ENCODE measurements at regions not wholly inside any gene's neighbourhood (a gene's known extent, or its start where the extent isn't known, plus 50 kb on each side); places are given as distances from the start of the nearest gene placed in this dataset.

DNA sequence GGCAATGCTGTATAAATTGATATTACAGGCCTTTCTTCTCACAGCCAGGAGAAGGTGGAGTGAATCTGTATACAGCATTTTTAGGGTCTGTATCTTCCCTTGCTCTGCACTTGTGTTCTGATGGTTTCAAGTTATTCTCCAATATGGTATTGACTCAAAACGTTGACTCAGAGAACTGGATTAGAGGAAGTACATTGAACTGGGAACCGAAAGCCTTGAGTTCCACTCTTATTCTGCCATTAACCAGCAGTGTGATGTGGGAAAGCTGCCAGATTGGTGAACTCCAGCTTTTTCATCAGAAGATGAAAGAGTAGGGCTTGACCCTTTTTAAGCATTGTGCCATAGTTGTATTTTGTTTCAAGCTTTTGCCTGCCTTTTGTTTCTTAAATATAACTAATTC is 167.7 kb downstream of the SPRY2 start:
- no peak overlapping the region for H3K27ac Mint-ChIP-seq
- ATAC-seq: no peak

More for the DNA sequence above, 167.7 kb downstream of the SPRY2 start:
- Histone ChIP-seq H3K4me2 (no peak overlapping the region), H4K20me1 (replicated peaks; ENCODE audit: insufficient read depth) (no peaks in the 10 kb centered on the region), H3K79me2 (replicated peaks; ENCODE audit: insufficient read depth) (no peaks in the 10 kb centered on the region), H3K9me2 (ENCODE audit: insufficient read depth) (peaks cover 14% of the 10 kb centered on the region), H3K4me1 (ENCODE audit: insufficient read depth) (no peaks in the 10 kb centered on the region), H3K4me3 (no peak overlapping the region), H3K27me3 (ENCODE audit: insufficient read depth) (no peaks in the 10 kb centered on the region), H3K27ac (ENCODE audit: low read depth) (no peak overlapping the region), H3F3A (replicated peaks; ENCODE audit: low read depth) (no peaks in the 10 kb centered on the region), H2AFZ (no peak overlapping the region; the same call in 1 of the 2 replicates), H3K36me3 (ENCODE audit: insufficient read depth) (no peaks in the 10 kb centered on the region; the same call in 1 of the 2 replicates)
- no peak for DNase-seq (ENCODE audit: low spot score)
- TF ChIP-seq CREB1 (CRISPR knock-in tag; IDR thresholded peaks at IDR 0.05; ENCODE audit: low read depth): no peak
- no peak for TF ChIP-seq ZNF114 (CRISPR knock-in tag; IDR thresholded peaks at IDR 0.05)
- TF ChIP-seq, protein P1, sequence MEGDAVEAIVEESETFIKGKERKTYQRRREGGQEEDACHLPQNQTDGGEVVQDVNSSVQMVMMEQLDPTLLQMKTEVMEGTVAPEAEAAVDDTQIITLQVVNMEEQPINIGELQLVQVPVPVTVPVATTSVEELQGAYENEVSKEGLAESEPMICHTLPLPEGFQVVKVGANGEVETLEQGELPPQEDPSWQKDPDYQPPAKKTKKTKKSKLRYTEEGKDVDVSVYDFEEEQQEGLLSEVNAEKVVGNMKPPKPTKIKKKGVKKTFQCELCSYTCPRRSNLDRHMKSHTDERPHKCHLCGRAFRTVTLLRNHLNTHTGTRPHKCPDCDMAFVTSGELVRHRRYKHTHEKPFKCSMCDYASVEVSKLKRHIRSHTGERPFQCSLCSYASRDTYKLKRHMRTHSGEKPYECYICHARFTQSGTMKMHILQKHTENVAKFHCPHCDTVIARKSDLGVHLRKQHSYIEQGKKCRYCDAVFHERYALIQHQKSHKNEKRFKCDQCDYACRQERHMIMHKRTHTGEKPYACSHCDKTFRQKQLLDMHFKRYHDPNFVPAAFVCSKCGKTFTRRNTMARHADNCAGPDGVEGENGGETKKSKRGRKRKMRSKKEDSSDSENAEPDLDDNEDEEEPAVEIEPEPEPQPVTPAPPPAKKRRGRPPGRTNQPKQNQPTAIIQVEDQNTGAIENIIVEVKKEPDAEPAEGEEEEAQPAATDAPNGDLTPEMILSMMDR (conservative IDR thresholded peaks at IDR 0.05; ENCODE audit: low read depth in 2 of 2): no peak
- TF ChIP-seq STAT1 (IDR thresholded peaks at IDR 0.05; ENCODE audit: unreplicated experiment): no peak
- TF ChIP-seq JUNB (IDR thresholded peaks at IDR 0.05; ENCODE audit: unreplicated experiment): no peak
- no peak for TF ChIP-seq NANOG (IDR thresholded peaks at IDR 0.05; ENCODE audit: borderline replicate concordance)
- no peak for TF ChIP-seq POLR2AphosphoS5 (IDR thresholded peaks at IDR 0.05; ENCODE audit: low read depth)
- no peak for TF ChIP-seq ZNF331 (CRISPR knock-in tag; IDR thresholded peaks at IDR 0.05; ENCODE audit: low read depth)
- TF ChIP-seq, protein P2, sequence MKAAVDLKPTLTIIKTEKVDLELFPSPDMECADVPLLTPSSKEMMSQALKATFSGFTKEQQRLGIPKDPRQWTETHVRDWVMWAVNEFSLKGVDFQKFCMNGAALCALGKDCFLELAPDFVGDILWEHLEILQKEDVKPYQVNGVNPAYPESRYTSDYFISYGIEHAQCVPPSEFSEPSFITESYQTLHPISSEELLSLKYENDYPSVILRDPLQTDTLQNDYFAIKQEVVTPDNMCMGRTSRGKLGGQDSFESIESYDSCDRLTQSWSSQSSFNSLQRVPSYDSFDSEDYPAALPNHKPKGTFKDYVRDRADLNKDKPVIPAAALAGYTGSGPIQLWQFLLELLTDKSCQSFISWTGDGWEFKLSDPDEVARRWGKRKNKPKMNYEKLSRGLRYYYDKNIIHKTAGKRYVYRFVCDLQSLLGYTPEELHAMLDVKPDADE (IDR thresholded peaks at IDR 0.05): no peak
- TF ChIP-seq, protein P3, sequence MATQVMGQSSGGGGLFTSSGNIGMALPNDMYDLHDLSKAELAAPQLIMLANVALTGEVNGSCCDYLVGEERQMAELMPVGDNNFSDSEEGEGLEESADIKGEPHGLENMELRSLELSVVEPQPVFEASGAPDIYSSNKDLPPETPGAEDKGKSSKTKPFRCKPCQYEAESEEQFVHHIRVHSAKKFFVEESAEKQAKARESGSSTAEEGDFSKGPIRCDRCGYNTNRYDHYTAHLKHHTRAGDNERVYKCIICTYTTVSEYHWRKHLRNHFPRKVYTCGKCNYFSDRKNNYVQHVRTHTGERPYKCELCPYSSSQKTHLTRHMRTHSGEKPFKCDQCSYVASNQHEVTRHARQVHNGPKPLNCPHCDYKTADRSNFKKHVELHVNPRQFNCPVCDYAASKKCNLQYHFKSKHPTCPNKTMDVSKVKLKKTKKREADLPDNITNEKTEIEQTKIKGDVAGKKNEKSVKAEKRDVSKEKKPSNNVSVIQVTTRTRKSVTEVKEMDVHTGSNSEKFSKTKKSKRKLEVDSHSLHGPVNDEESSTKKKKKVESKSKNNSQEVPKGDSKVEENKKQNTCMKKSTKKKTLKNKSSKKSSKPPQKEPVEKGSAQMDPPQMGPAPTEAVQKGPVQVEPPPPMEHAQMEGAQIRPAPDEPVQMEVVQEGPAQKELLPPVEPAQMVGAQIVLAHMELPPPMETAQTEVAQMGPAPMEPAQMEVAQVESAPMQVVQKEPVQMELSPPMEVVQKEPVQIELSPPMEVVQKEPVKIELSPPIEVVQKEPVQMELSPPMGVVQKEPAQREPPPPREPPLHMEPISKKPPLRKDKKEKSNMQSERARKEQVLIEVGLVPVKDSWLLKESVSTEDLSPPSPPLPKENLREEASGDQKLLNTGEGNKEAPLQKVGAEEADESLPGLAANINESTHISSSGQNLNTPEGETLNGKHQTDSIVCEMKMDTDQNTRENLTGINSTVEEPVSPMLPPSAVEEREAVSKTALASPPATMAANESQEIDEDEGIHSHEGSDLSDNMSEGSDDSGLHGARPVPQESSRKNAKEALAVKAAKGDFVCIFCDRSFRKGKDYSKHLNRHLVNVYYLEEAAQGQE (IDR thresholded peaks at IDR 0.05; ENCODE audit: unreplicated experiment): no peak
- TF ChIP-seq, protein P4, sequence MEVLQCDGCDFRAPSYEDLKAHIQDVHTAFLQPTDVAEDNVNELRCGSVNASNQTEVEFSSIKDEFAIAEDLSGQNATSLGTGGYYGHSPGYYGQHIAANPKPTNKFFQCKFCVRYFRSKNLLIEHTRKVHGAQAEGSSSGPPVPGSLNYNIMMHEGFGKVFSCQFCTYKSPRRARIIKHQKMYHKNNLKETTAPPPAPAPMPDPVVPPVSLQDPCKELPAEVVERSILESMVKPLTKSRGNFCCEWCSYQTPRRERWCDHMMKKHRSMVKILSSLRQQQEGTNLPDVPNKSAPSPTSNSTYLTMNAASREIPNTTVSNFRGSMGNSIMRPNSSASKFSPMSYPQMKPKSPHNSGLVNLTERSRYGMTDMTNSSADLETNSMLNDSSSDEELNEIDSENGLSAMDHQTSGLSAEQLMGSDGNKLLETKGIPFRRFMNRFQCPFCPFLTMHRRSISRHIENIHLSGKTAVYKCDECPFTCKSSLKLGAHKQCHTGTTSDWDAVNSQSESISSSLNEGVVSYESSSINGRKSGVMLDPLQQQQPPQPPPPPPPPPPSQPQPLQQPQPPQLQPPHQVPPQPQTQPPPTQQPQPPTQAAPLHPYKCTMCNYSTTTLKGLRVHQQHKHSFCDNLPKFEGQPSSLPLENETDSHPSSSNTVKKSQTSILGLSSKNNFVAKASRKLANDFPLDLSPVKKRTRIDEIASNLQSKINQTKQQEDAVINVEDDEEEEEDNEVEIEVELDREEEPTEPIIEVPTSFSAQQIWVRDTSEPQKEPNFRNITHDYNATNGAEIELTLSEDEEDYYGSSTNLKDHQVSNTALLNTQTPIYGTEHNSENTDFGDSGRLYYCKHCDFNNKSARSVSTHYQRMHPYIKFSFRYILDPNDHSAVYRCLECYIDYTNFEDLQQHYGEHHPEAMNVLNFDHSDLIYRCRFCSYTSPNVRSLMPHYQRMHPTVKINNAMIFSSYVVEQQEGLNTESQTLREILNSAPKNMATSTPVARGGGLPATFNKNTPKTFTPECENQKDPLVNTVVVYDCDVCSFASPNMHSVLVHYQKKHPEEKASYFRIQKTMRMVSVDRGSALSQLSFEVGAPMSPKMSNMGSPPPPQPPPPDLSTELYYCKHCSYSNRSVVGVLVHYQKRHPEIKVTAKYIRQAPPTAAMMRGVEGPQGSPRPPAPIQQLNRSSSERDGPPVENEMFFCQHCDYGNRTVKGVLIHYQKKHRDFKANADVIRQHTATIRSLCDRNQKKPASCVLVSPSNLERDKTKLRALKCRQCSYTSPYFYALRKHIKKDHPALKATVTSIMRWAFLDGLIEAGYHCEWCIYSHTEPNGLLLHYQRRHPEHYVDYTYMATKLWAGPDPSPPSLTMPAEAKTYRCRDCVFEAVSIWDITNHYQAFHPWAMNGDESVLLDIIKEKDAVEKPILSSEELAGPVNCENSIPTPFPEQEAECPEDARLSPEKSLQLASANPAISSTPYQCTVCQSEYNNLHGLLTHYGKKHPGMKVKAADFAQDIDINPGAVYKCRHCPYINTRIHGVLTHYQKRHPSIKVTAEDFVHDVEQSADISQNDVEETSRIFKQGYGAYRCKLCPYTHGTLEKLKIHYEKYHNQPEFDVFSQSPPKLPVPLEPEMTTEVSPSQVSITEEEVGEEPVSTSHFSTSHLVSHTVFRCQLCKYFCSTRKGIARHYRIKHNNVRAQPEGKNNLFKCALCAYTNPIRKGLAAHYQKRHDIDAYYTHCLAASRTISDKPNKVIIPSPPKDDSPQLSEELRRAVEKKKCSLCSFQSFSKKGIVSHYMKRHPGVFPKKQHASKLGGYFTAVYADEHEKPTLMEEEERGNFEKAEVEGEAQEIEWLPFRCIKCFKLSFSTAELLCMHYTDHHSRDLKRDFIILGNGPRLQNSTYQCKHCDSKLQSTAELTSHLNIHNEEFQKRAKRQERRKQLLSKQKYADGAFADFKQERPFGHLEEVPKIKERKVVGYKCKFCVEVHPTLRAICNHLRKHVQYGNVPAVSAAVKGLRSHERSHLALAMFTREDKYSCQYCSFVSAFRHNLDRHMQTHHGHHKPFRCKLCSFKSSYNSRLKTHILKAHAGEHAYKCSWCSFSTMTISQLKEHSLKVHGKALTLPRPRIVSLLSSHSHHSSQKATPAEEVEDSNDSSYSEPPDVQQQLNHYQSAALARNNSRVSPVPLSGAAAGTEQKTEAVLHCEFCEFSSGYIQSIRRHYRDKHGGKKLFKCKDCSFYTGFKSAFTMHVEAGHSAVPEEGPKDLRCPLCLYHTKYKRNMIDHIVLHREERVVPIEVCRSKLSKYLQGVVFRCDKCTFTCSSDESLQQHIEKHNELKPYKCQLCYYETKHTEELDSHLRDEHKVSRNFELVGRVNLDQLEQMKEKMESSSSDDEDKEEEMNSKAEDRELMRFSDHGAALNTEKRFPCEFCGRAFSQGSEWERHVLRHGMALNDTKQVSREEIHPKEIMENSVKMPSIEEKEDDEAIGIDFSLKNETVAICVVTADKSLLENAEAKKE (CRISPR knock-in tag; IDR thresholded peaks at IDR 0.05): no peak
- no peak for TF ChIP-seq EZH2 (IDR thresholded peaks at IDR 0.05; ENCODE audit: low read depth, unreplicated experiment)
- no peak for TF ChIP-seq EZH2phosphoT487 (IDR thresholded peaks at IDR 0.05; ENCODE audit: unreplicated experiment)
- Mint-ChIP-seq H3K4me1 (peaks cover 3% of the 10 kb centered on the region; the same call in 2 of the 3 replicates), H3K4me3 (no peak overlapping the region), H3K9me3 (no peaks in the 10 kb centered on the region), H3K27me3 (ENCODE audit: insufficient read depth, low read depth, poor library complexity) (no peaks in the 10 kb centered on the region), H3K36me3 (ENCODE audit: low read depth) (no peaks in the 10 kb centered on the region)

Data from GM23338 (cell line).